HG02610 (cell line): ENCODE measurements at regions not wholly inside any gene's neighbourhood (a gene's known extent, or its start where the extent isn't known, plus 50 kb on each side); places are given as distances from the start of the nearest gene placed in this dataset.

ENCODE experiments used
- ATAC-seq: cut with Tn5 transposase; IDR thresholded peaks from one replicate; pipeline ENCODE4 v1.9.1; 2021; ENCODE audit warnings: mild to moderate bottlenecking, moderate library complexity; ENCODE audit not compliant: unreplicated experiment

DNA sequence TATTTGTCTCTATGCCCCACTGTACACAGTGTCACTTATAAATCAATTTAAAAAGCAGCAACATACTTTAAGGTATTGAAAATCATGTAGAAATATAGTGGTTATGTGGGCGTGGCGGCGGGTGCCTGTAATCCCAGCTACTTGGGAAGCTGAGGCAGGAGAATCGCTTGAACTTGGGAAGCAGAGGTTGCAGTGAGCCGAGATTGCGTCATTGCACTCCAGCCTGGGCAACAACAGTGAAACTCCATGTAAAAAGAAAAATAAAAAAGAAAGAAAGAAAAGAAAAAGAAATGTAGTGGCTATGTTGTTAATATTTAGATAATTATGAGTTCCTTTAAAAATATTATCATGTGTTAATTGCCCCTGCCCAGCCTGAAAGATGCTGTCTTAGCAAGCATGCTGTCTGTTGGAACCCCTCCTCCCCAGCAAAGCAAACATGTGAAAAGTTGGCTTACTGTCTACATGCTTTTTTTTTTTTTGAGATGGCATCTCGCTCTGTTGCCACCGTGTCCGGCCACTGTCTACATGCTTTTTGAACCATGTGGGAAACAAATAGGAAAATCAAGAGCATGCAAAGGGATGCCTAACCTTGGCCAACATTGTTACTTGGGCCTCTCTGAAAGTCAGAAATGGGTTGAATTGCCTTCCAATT, 151.4 kb upstream of the TSHZ2 start:
- no peak for ATAC-seq

DNA sequence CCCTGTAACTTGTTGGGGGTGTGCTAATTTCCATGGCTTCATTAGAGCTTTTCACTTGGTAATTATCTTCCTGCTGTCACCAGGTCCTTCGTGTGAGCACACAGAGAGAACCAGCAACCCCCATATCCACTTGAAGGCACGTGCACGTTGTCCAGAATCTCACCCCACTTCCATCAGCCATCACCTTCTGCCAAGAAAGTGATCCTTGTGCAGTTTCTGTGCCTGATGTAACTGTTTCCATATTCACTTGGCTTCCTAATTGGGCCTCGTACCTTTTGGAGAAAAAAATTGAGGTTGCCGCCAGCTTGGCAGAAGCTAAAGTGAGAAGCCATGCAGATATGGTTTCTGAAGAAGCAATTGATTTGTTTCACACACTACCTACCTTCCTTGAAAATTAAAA, 153.7 kb upstream of the TSHZ2 start:
- ATAC-seq, result no peak

DNA sequence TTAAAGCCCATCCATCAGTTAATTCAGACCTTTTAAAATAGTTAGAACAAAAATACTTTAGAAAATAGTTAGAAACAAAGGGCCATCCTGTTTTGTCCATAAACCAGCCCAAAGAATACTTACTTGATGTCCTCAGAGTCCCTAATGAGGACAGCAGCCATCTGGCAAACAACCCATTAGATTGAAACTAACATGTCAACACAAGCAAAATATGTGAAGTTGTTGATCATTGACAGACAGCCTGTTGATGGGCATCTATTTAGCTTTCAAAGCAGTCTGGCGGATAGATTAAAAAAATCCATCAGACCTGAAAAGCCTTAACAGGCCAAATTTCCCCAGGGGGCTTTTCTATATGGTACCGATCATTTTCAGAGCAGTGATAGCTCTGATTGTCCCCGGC, 154.2 kb upstream of the TSHZ2 start:
- ATAC-seq, result no peak

DNA sequence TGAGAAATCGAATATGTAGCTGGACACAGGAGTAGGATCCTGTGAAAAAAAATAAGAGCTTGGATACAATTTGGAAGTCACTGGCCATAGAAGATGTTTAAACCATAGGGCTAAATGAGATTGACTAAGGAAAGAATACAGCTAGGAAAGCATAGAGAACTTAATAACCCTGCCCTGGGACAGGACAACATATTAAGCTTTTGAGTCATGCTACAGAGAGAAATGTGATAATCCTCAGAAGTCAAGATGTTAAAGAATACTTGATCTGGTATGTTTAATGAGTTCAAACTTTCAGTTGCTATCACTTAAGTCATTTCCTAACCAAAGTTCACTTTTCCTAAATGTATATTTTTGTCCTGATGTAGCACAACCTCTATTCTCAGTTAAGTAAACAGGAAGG, 154.6 kb upstream of the TSHZ2 start:
- no peak for ATAC-seq

DNA sequence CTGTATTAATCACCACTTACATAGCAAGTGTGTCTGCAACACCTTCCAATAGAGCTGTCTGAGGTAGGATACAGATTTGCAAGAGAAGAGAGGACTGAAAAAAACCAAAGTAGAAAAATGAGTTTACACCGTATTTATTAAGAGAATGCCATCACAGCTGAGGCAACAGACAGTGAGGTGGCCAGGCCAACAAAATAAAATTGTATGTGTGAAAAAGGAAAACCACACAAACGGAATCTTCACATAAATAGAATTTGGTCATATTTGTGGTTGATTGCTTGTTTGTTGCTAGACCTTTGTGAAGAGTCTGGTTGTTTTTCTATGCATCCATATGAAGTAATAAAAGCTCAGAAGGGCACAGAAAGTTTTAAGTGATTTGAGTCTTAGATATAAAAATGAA, 157.8 kb upstream of the TSHZ2 start:
- no peak for ATAC-seq

DNA sequence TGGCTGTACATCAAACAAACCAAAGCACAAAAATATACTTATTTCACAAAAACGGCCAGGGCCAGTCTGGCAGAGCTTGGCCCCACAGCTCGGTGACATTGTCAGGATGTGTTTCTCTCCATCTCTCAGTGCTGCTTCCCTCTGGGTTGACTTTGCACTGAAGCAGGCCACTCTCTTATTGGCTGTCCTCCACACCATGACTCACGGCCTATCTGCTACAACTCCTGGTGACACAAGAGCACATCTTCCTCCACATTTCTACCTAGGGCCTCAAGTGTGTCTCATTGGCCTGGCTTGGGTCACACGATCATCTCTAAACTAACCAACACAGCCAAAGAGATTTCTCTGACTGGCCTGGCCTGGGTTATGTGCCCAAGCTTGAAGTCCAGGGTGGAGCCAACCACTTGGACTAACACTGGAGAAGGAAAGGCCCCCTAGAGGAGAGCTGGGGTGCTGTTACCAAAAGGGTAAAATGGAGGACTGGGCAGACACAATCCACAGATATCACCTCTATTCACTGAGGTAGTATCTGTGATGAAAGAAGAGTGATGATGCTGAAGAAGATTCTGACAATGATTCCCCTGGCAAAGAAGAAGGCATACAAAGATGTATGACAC, 159.8 kb upstream of the TSHZ2 start:
- no peak for ATAC-seq

DNA sequence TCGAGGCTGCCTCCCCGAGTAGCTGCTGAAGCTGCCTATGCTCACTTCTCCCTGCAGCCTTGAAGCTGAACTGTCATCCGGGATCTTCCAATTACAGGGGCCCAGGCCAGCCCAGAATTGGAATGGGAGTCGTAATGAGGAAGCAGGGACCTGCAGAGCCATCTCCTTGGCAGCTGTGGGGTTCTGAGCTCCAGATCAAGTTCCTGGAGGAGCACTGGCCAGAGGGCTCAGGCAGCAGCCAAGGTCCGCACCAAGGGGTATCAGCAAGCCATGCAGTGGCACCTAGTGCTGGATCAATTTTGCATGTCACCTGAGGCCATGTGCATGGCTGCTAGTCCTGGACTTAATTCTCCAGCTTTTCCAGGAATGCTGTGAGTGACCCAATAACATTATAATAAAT, 163.2 kb upstream of the TSHZ2 start:
- no peak for ATAC-seq

DNA sequence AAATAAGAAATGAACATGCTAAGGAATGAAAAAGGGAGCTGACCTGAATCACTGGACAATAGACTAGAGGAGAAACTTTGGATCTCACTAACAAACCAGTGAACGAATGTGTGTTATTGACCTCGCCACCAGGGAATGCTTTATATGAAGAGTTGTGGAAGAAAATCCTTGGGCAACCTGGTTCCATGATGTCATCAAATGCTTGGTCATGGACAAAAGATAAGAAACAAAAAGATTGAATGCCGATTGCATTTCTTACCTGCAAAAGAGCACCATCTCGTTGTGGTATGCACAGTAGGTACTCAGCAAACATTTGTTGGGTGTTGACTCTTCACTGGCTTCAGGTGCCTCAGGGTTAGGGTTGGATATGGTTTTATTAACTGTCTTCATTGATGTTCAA, 165.2 kb upstream of the TSHZ2 start:
- no peak for ATAC-seq

DNA sequence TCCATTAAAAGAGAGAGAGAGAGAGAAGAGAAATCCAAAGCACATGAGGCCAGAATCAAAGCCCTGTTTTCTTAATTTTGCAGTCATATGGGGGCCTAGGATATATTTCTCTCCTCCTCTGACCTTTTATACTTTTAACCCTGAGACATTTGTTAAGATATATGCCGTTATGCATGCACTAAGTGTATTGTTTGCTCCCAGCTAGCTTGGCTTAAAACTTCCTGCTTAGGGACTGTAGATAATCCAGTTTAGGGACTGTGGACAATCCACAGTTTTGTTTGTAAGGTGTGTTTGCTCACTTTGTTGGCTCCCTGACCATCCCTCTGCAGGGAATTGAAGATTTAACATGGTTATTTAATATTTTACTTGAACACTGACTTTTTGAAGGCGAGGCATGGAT, 166.3 kb upstream of the TSHZ2 start:
- no peak for ATAC-seq

DNA sequence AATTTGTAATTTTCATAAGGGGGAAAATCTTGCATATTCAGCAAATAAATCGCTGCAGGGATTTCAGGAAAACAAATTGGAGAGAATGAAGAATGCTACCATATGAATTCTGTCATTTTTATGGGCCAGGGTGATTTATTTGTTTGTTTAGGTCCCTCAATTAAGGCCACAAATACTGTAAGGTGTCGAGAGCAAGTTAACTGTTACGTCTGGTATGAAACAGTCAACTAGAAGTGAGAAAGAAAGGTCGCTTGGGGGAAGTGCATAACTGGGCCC, 166.9 kb upstream of the TSHZ2 start:
- ATAC-seq, result no peak

DNA sequence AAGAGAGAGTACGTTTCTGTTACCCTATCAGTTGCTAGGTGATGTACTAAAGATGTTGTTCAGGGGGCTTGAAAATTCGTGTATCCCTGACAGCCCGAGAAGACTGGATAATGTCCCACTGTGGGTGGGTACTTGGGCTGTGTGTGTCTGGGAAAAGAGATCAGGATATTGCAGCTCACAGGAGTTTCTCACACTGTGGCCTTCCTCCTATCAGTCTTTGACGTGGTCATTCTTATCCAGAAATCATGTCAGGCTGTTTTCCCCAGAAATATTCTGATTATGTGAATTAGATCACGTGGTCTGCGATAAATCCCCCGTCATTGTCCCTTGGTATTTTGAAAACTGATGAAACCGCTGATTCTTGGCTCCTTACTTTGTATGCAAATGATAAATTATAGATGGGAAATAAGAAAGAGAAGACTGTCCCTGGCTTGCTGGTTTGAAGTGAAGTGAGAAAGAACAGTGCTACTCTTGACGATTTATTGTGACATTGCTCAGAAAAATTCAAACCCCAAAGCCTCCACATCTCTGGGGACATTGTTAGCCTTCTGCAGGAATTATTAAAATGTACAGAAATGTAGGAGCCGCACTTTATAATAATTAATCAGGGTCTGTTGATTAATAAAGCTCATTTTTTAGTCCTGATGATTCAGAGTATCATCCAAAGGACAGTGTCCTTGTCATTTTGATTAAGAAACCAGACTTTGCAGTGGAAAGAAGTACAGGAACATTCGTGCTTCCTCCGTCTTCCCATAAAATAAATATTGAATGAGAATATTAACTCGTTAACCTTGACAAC, 167.5 kb upstream of the TSHZ2 start:
- no peak for ATAC-seq

DNA sequence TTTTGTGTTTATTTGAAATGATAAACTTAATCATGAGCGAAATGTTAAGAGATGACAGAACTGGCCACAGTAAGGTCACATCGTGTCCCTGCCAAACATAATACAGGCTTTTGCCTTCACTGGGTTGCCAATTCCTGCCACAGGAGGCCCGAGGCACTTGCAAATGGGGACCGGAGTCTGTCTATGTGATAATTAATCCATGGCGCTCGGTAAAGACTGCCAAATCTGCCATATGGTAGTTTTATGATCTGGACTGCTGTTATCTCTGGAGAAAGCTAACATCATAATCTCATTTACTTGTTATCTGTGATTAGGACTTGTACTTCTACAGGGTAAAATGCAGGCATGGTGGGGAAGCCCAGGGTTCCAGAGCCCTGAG, 170.5 kb upstream of the TSHZ2 start:
- ATAC-seq, result no peak

DNA sequence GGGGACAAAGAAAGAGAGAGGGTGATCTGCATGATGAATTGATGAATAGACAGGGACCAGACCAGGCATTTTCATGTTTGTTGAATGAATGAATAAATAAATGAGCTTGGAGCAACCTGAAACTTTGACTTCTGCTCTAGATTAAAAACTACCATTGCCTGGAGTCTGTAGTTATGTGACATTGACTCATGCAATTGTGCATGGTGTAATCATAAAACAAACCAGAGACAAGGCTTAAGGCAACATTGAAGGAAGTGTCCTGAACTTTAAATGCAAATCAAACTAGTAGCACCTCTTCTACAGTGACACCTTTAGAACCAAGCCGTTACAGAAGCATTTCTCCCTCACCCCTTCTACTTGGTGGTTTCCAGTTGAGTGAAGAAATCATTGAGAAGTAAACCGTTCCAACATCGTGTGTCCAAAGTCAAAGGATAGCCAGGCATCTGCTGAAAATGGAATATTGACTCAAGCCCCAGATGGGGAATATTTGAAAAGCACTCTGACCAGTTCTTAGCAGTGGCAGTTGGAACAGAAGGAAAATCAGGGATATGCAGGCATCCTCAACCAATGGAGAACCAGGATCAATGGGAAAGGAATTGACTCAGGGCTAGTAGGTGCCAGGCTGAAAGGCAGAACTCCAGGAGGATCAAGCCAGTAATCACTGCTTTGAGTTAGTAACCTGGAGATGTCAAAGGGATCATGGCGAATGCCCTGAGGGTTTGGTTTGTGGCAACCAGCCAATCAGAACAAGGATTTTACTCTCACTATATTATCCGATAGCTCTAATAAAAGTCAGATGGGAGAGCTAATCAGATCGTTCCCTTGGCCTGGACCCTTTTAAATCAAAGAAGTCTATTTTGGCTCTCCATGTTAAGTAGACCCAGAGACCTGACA, 171.2 kb upstream of the TSHZ2 start:
- ATAC-seq, result no peak

DNA sequence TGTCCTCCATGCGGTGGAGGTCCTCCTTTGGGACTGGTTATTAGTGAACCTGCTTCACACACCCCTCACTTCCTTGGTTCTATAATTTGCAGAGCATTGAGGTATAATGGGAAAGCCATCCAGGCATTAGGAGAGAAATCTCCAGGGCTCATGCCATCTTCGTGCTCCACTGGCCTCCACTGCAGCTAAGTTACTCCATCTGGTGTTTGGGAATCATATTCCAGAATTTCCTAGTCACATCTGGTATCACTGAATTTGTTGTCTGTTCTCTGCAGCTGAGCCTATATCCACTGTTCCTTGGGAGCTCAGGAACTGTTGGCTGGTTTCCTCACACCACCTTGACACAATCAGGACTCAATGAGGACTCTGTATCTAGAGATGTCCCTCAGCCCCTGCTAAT, 173.0 kb upstream of the TSHZ2 start:
- ATAC-seq, result no peak

DNA sequence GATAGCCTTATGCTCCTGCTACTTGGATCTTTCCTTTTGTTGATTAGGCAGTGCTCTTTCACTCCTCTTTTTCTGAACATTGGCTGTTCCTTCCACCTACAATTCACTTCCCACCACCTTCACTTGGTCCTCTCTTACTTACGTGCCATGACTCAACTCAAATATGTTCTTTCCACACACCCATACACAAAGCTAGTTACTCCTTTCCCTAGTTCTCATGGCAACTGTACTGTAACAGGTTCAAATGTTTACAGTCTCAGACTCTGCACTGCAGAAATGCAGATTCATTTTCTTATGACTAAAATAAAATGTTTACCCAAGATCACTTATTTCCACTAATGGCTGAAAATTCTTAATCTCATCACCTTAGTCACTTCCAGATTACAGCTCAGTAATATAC, 174.0 kb upstream of the TSHZ2 start:
- ATAC-seq, result no peak

DNA sequence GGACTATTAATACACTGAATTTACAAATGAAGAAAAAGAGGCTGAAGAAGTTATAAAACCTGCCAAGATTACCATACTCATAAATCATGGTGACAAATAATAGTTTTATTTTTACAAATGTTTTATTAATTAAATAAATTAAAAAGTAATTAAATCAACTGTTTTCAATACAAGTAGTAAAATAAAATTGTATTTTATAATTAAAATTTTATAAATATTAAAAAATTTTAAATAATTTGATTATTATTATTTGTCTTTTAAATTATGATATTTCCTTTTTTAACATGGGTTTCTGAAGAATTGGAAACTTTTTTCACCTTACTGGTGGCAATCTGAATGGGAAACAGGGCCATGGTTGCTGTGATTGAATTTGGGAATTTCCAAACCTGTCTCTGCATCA, 177.3 kb upstream of the TSHZ2 start:
- ATAC-seq, result no peak

DNA sequence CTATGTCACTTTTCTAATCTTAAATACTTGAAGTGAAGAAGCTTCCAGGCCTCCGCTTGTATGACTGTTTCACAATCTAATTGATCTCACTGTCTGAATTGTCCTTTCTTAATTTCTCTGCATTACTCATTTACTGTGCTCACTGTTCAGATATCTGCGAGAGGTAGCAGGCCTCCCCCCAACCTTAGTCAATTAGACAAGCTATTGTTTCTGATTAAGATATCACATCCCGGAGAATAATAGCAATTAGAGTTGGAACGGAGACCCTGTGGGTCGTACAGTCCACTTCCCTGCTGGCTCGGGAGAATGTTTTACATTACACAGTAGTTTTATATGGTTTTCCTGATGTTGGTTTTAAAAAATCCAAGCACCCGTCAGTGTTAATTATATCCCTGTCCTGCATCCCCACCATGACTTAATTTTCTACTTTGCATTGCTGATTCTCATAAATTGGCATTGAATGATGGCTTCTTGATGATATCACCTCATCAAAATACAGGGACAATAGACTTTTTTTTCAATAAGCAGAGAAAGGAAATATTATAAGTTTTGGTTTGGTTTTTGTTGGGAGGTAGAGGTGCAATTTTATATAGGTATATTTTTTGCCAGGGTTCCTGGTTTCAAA, 178.7 kb upstream of the TSHZ2 start:
- ATAC-seq, result no peak

DNA sequence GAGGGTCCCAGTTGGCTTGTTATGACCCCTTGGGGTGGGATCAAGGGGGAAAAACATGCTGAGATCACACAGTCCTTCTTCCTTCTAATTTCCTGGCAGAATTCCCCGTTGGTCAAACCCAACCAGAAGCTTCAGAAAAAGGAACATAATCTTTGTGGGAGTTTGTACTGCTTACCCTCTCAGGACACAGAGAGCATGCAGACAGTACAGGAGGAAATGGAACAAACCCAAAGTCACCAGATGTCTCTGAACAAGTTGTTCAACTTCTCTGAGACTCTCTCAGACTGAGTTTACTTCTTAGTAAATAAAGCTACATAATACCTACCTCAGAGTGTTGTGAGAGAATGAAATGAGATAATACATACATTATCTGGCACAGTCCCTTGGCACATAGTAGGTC, 181.1 kb upstream of the TSHZ2 start:
- no peak for ATAC-seq

DNA sequence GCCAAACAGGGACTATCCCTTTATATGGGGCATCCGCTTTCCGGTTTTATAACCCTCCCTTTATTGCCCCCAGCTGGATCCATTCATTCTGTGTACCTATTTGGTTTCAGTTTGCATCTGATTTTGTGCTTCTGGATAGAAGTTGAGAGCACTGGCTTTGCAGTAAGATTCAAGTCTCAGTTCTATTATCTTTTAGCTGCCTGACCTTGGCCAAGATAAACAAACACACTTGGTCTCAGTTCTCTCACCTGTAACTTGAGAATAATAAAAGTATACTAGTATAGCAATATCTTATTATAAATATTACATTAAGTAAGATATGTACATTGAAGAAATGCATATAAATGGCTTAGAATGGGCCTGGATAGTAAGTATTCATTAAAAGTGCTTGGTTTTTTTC, 182.4 kb upstream of the TSHZ2 start:
- ATAC-seq, result no peak

DNA sequence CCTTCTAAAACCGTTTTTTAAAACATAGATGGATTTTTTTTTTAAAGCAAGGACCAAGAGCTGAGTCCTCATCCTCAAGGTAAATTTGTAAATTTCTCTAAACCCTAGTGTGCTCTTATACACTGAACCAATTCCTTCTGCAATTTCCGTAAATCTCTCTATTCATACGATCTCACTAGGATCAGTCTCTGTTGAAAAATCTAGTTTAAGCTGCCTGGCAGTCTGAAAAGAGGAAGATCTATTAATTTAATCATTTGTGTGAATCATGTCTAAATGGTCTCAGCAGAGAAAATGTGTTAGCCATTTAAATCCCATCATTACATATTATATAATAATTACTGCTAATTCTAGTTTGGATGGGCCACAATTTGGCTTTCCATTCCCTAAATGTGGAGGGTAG, 184.2 kb upstream of the TSHZ2 start:
- ATAC-seq, result no peak

DNA sequence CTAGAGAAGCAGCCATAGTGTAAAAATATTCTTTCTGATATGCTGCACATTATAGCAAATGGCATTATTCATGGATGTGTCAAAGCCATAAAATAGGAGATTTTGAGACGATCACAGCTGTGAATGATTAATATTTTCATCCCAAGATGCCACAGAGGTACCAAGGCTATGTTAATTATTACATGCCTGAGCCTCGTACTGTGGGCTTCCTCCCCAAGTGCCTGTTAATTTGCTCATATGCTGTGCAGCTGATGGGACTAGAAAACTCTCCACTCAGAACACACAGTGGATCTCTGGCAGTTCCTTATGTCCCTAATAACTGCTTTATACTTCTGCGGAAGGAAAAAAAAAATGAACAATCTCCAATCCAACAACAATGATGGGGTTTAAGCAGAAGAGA, 184.9 kb upstream of the TSHZ2 start:
- no peak for ATAC-seq
